ENCODE measurements at regions not wholly inside any gene's neighbourhood (a gene's known extent, or its start where the extent isn't known, plus 50 kb on each side); places are given as distances from the start of the nearest gene placed in this dataset.
"Not testable (repeated sequence)": the region's sequence is repeated elsewhere in the genome, so short reads cannot be mapped to it uniquely, and the experiment has no call there.

DNA sequence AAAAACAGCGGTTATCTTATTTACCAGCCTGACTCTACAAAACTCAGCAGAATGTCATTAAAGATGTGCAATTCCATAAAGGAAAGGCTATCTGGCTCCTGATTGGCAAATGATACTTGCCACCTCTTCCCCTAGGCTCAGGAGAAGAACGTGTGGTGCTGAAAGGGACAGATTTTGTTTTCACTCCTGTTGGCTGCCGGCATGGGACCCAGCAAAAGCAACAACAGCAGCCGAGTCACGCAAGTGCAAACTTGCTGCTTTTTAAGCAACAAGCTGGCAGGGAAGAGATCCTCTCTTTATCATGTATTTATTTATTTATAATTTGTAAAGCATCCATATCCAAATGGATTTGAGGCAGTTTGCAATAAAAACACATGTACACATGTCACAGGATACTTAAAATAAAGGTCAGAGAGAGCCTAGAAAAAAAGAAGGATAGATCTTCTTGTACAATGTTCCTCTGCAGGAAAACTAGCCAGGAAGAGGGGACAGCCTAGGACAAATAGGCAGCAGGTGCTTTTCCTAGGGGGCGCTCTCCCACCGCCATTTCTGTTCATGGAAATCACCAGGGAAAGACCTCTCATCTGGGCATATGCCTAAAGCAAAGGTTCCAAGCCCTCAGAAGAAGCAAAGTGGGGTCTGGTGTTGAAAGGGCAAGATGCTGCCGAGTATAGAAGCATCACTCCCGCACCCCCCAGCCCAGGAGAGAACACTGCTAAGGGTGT lies 799.3 kb downstream of the BCL11A start:
- TF ChIP-seq, protein P1, sequence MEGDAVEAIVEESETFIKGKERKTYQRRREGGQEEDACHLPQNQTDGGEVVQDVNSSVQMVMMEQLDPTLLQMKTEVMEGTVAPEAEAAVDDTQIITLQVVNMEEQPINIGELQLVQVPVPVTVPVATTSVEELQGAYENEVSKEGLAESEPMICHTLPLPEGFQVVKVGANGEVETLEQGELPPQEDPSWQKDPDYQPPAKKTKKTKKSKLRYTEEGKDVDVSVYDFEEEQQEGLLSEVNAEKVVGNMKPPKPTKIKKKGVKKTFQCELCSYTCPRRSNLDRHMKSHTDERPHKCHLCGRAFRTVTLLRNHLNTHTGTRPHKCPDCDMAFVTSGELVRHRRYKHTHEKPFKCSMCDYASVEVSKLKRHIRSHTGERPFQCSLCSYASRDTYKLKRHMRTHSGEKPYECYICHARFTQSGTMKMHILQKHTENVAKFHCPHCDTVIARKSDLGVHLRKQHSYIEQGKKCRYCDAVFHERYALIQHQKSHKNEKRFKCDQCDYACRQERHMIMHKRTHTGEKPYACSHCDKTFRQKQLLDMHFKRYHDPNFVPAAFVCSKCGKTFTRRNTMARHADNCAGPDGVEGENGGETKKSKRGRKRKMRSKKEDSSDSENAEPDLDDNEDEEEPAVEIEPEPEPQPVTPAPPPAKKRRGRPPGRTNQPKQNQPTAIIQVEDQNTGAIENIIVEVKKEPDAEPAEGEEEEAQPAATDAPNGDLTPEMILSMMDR (conservative IDR thresholded peaks at IDR 0.05; ENCODE audit: low read length): no peak
- no peak for DNase-seq (ENCODE audit: low read depth)

DNA sequence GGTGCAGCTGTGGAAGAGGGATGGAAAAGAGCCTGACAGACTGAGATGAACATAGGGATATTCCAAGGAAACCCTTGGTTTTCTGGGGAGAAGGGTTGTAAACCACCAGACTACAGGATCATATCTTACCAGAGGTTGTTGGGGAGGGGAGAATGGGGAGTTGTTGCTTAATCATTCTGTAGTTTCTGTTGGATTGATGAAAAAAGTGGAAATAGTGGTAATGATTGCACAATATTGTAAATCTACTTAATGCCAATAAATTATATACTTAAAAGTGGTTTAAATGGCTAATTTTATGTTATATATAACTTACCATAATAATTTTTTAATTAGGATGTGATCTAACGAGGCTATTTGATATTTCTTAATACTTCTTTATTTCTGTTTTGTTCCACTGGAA lies 800.9 kb downstream of the BCL11A start:
- TF ChIP-seq, protein P1 (conservative IDR thresholded peaks at IDR 0.05; ENCODE audit: low read length): no peak
- no peak overlapping the region for H3K4me3 ChIP-seq (ENCODE audit: low read length)
- DNase-seq (ENCODE audit: low read depth): no peak

More for the DNA sequence above, 799.3 kb downstream of the BCL11A start:
- no peak overlapping the region for H3K4me3 ChIP-seq (ENCODE audit: low read length)

DNA sequence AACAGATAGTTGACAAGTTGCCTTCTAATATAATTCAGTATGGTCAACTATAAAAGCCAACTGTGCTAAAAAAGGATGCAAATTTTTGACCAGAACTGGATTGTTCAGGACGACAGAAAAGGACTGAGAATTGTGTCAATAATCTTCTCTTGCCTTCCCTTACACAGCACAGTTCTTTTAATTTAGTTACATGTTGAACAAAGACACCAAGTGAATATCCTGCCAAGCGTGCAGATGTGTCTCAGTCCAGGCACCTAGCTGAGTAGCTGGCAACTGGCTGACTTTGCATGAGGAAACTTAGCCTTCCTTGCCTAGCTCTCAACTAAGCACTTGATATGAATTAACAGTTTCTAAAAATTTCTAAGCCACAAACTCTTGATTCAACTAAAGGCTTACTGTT lies 801.4 kb downstream of the BCL11A start:
- TF ChIP-seq, protein P1 (conservative IDR thresholded peaks at IDR 0.05; ENCODE audit: low read length): no peak
- H3K4me3 ChIP-seq (ENCODE audit: low read length): no peak overlapping the region
- no peak for DNase-seq (ENCODE audit: low read depth)

DNA sequence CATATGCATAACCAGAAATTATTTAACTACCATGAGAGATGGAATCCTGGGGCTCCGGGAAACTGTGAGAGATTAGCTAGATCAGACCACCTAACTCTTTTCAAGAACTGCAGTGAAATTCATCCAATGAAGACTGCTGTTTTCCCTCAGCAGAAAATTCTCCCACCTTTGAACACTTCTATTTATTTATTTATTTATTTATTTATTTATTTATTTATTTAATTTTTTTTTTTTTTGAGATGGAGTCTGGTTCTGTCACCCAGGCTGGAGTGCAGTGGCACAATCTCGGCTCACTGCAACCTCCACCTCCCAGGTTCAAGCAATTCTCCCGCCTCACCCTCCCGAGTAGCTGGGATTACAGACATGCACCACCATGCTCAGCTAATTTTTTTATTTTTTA lies 802.2 kb downstream of the BCL11A start:
- not testable (repeated sequence) for H3K4me3 ChIP-seq (ENCODE audit: low read length); DNase-seq (ENCODE audit: low read depth)

DNA sequence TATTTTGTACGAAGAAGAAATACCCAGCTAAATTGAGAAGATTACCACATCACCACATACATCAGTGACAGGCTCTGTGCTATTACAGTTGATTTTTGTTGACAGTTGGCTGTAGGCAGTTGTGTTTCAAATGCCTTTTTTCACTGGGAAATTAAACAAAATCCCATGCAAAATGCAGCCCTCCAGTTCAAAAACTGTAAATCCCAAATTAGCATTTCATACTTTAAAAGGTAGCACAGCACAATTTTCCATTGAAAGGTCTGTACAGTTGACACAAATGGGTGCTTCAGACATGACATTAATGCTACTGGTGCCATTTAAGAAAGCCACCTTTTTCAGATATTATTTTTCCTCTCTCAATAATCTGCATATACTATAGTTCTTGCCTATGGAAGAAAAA lies 807.2 kb downstream of the BCL11A start:
- no peak for DNase-seq (ENCODE audit: low read depth)
- H3K4me3 ChIP-seq (ENCODE audit: low read length): no peak overlapping the region

DNA sequence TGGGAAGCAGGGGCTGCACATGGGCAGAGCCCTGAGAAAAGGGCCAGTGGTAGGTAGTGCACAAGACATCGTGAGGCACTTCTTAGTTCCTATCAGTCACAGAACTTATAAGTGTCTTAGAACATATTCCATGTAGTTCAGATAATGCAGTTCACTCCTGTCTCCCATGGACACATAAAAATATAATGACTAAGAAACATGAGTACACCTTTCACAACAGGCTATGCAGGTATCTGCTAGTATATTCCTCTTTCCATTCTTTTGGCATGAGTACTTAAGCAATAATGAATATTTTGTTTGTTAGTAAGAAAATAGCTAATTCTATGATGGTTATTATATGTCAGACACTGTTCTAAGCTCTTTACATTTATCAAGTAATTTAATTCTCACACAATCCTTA lies 808.4 kb downstream of the BCL11A start:
- no peak for DNase-seq (ENCODE audit: low read depth)
- TF ChIP-seq, protein P1 (conservative IDR thresholded peaks at IDR 0.05; ENCODE audit: low read length): no peak

More for the DNA sequence above, 807.2 kb downstream of the BCL11A start:
- TF ChIP-seq, protein P1 (conservative IDR thresholded peaks at IDR 0.05; ENCODE audit: low read length): no peak

DNA sequence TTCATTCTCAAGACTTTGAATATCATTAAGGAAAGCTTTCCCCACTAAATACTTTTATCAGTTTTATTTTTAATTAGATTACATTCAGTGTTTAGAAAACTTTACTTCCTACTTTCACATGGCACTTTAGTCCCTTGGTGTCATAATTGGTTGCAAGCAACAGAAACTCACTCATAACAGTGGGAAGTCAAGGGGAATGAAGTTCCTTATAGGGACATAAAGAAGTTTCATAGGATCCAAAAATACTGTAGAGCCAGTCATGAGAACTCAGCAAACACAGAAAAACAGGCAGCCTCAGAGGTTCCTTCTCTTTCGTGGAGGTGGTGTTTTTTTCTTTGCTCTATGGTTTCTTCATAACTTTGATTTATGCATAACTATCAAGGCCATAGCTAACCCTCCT lies 809.0 kb downstream of the BCL11A start:
- TF ChIP-seq, protein P1 (conservative IDR thresholded peaks at IDR 0.05; ENCODE audit: low read length): no peak
- no peak overlapping the region for H3K4me3 ChIP-seq (ENCODE audit: low read length)
- no peak for DNase-seq (ENCODE audit: low read depth)

More for the DNA sequence above, 808.4 kb downstream of the BCL11A start:
- H3K4me3 ChIP-seq (ENCODE audit: low read length): no peak overlapping the region
